Keratinocyte (primary cell): ENCODE measurements at regions not wholly inside any gene's neighbourhood (a gene's known extent, or its start where the extent isn't known, plus 50 kb on each side); places are given as distances from the start of the nearest gene placed in this dataset.

Source experiments
- DNase-seq: peaks from one replicate; pipeline ENCODE4 v3.0.0-alpha.2; 2011; ENCODE audit warnings: low read depth, missing footprints, low spot score
- FAIRE-seq: peaks from 2 replicates; lab custom pipeline; 2011; peaks lifted over from hg19 to GRCh38; lab: Jason Lieb, UNC
- H2AFZ ChIP-seq: 2 replicates; pipeline ENCODE4 v1.6.0; 2012; ENCODE audit warnings: low read length, control low read depth, inconsistent platforms; ENCODE audit not compliant: control insufficient read depth
- H3K27ac ChIP-seq: 2 replicates; pipeline ENCODE4 v1.5.1; 2011; ENCODE audit warnings: low read length; ENCODE audit not compliant: control insufficient read depth, insufficient read depth
- H3K27me3 ChIP-seq: 3 replicates; pipeline ENCODE4 v1.6.0; 2011; ENCODE audit warnings: low read length; ENCODE audit not compliant: control insufficient read depth, insufficient read depth; ENCODE audit errors: extremely low read depth
- H3K36me3 ChIP-seq, 2 experiments: 2 replicates in 1 of 2; 3 replicates in 1 of 2; pipeline ENCODE4 v1.5.1; 2011; ENCODE audit warnings: low read length in 2 of 2, mild to moderate bottlenecking in 1 of 2; ENCODE audit not compliant: control insufficient read depth in 2 of 2, insufficient read depth in 2 of 2; ENCODE audit errors: extremely low read depth in 1 of 2
- H3K4me1 ChIP-seq: 3 replicates; pipeline ENCODE4 v1.5.1; 2011; ENCODE audit warnings: low read length; ENCODE audit not compliant: control insufficient read depth, insufficient read depth; ENCODE audit errors: extremely low read depth
- H3K4me2 ChIP-seq: 3 replicates; pipeline ENCODE4 v1.6.0; 2011; ENCODE audit warnings: low read depth, low read length; ENCODE audit not compliant: control insufficient read depth, insufficient read depth; ENCODE audit errors: extremely low read depth
- H3K4me3 ChIP-seq, 3 experiments: fragments of 200-600 bp in 1 of 3; sonication (generic) in 1 of 3; 2 replicates in 2 of 3; 3 replicates in 1 of 3; pipeline ENCODE4 v1.5.1; 2011 to 2016; ENCODE audit warnings: low read length in 3 of 3, mild to moderate bottlenecking in 3 of 3, control low read depth in 2 of 3, inconsistent platforms in 1 of 3, low read depth in 1 of 3, mixed read lengths in 1 of 3, mixed run types in 1 of 3, moderate library complexity in 1 of 3; ENCODE audit not compliant: control insufficient read depth in 2 of 3, insufficient read depth in 2 of 3; ENCODE audit errors: extremely low read depth in 1 of 3
- H3K79me2 ChIP-seq: 2 replicates; pipeline ENCODE4 v1.6.0; 2012; ENCODE audit warnings: low read length; ENCODE audit not compliant: control insufficient read depth, insufficient read depth
- H3K9ac ChIP-seq: 3 replicates; pipeline ENCODE4 v1.6.0; 2011; ENCODE audit warnings: low read length; ENCODE audit not compliant: control insufficient read depth, insufficient read depth; ENCODE audit errors: extremely low read depth
- H3K9me1 ChIP-seq: 3 replicates; pipeline ENCODE4 v1.6.0; 2011; ENCODE audit warnings: low read length; ENCODE audit not compliant: control insufficient read depth, insufficient read depth; ENCODE audit errors: extremely low read depth
- H3K9me3 ChIP-seq: 2 replicates; pipeline ENCODE4 v1.5.1; 2012; ENCODE audit warnings: low read depth, low read length; ENCODE audit not compliant: control insufficient read depth
- H4K20me1 ChIP-seq: 3 replicates; pipeline ENCODE4 v1.6.0; 2011; ENCODE audit warnings: low read length; ENCODE audit not compliant: control insufficient read depth, insufficient read depth; ENCODE audit errors: extremely low read depth
- EZH2 ChIP-seq: IDR thresholded peaks from one replicate; pipeline ENCODE4 v1.6.1; 2012; ENCODE audit warnings: inconsistent platforms, mild to moderate bottlenecking, low read length, moderate library complexity
- dilution Hi-C: fragments of 300-500 bp; cut with MboI; formaldehyde crosslinking; loops from one replicate; pipeline ENCODE4 v1.7.0; 2020; ENCODE audit warnings: low sequenced_read_pairs; ENCODE audit not compliant: extremely low pct_ligation_motif_present
- TF ChIP-seq, protein P1 (sequence below), 3 experiments: IDR thresholded peaks in 1 of 3; conservative IDR thresholded peaks in 1 of 3; optimal IDR thresholded peaks in 1 of 3; 2 replicates in 2 of 3; 3 replicates in 1 of 3; pipeline versions ENCODE3 to v1.5.1; 2011; ENCODE audit warnings: low read length in 3 of 3, mild to moderate bottlenecking in 3 of 3, moderate library complexity in 2 of 3, control low read depth in 1 of 3, inconsistent platforms in 1 of 3; ENCODE audit not compliant: insufficient read depth in 2 of 3; ENCODE audit errors: extremely low read depth in 1 of 3

DNA sequence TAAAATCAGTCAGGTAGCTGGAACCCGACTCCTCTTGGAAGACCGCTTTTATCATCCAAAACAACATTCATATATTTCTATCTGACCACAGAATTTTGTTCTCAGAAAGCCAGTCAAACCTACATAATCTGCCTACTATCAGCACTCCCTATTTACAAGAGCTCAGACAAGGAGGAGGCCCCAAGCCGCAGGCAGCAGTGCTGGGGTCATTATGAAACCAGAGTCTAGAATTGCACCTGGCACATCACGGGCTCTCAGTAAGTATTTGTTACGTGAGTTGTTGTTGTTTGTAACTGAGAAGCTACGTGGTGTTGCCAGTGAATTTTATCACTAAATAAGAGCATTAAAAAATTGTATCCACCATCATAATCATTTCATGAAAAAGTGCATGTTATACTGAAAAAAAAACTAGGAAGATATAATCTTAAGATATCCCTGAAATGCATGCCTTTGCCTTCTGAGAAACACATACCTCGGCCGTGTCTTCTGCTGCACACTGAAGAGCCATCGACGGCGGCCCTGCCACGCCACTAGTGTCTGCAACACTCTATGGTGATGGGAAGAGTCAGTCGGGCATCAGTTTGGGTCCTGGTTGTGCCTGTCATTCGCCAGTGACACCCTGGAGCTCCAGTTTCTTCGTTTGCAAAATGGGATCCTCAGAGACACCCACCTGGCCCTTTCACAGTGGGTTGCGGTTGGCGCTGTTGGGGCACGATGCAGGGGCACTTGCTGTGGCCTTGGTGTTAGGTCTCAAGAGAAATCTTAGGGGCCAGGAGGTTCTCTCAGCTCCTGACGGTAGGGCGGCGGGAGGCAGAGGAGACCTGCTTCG, 505.9 kb downstream of the EIPR1 start:
- H3K27ac ChIP-seq = no peak overlapping the region
- no peak for FAIRE-seq
- H3K4me1 ChIP-seq = no peaks in the 10 kb centered on the region
- TF ChIP-seq EZH2 = no peak
- TF ChIP-seq, protein P1, sequence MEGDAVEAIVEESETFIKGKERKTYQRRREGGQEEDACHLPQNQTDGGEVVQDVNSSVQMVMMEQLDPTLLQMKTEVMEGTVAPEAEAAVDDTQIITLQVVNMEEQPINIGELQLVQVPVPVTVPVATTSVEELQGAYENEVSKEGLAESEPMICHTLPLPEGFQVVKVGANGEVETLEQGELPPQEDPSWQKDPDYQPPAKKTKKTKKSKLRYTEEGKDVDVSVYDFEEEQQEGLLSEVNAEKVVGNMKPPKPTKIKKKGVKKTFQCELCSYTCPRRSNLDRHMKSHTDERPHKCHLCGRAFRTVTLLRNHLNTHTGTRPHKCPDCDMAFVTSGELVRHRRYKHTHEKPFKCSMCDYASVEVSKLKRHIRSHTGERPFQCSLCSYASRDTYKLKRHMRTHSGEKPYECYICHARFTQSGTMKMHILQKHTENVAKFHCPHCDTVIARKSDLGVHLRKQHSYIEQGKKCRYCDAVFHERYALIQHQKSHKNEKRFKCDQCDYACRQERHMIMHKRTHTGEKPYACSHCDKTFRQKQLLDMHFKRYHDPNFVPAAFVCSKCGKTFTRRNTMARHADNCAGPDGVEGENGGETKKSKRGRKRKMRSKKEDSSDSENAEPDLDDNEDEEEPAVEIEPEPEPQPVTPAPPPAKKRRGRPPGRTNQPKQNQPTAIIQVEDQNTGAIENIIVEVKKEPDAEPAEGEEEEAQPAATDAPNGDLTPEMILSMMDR (optimal IDR thresholded peaks at IDR 0.05 in 1 of 3, IDR thresholded peaks at IDR 0.05 in 1 of 3, conservative IDR thresholded peaks at IDR 0.05 in 1 of 3; ENCODE audit: extremely low read depth in 1 of 3, insufficient read depth in 2 of 3, low read length in 3 of 3) = no peak
- no peak overlapping the region for H3K4me3 ChIP-seq
- H2AFZ ChIP-seq = no peak overlapping the region
- H3K9me3 ChIP-seq = no peaks in the 10 kb centered on the region
- H3K9me1 ChIP-seq = no peaks in the 10 kb centered on the region
- dilution Hi-C loops = no loop called here
- no peak overlapping the region for H3K9ac ChIP-seq
- H3K36me3 ChIP-seq = no peaks in the 10 kb centered on the region
- H3K27me3 ChIP-seq = no peaks in the 10 kb centered on the region
- no peak for DNase-seq
- H3K79me2 ChIP-seq = no peaks in the 10 kb centered on the region
- no peaks in the 10 kb centered on the region for H4K20me1 ChIP-seq
- H3K4me2 ChIP-seq = no peak overlapping the region

DNA sequence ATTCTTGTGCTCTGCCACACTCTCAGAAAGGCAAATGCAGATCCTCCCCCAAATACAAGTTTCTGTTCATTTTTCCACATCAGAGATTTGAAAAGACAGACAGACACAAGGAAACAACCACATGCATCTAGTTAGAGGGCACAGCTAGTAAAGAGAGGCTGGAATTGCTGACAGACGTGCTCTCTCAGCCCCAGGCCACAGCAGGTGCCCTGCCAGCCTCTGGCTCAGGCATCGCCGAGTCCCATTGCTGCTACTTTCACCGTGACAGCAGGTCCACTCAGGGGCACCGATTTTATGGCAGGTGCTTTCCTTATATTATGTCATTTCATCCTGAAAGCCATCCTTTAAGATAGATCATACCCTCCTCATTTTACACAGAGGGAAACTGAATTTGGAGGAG, 507.5 kb downstream of the EIPR1 start:
- H4K20me1 ChIP-seq = no peaks in the 10 kb centered on the region
- FAIRE-seq (no peak), DNase-seq (no peak)
- no peaks in the 10 kb centered on the region for H3K9me1 ChIP-seq
- no peak overlapping the region for H3K27ac ChIP-seq
- H3K4me2 ChIP-seq = no peak overlapping the region
- no peak overlapping the region for H3K4me3 ChIP-seq
- no peaks in the 10 kb centered on the region for H3K4me1 ChIP-seq
- dilution Hi-C loops = no loop called here
- H3K27me3 ChIP-seq = no peaks in the 10 kb centered on the region
- TF ChIP-seq EZH2 = no peak
- no peak overlapping the region for H3K9ac ChIP-seq
- H2AFZ ChIP-seq = no peak overlapping the region
- no peaks in the 10 kb centered on the region for H3K36me3 ChIP-seq
- H3K9me3 ChIP-seq = no peaks in the 10 kb centered on the region
- H3K79me2 ChIP-seq = no peaks in the 10 kb centered on the region
